Esophagus (tissue), 2 donors: ENCODE measurements at regions not wholly inside any gene's neighbourhood (a gene's known extent, or its start where the extent isn't known, plus 50 kb on each side); places are given as distances from the start of the nearest gene placed in this dataset.

Experiments
- H3K27ac ChIP-seq, 2 donors: one replicate each; pipeline ENCODE4 v1.5.1; 2013; ENCODE audit warnings: low read depth in 2 of 2, mild to moderate bottlenecking in 2 of 2, inconsistent platforms in 1 of 2, low read length in 1 of 2, moderate library complexity in 1 of 2
- H3K27me3 ChIP-seq, 2 donors: one replicate each; pipeline ENCODE4 v1.6.1; 2013; ENCODE audit warnings: low read length in 2 of 2, control low read depth in 1 of 2, mild to moderate bottlenecking in 1 of 2; ENCODE audit not compliant: insufficient read depth in 2 of 2, control insufficient read depth in 1 of 2
- H3K36me3 ChIP-seq, 2 donors: one replicate each; pipeline ENCODE4 v1.6.1; 2013; ENCODE audit warnings: low read length in 1 of 2; ENCODE audit not compliant: control insufficient read depth in 2 of 2, insufficient read depth in 2 of 2
- H3K4me1 ChIP-seq, 2 donors: one replicate each; pipeline ENCODE4 v1.6.1; 2013; ENCODE audit warnings: low read length in 1 of 2; ENCODE audit not compliant: control insufficient read depth in 2 of 2, insufficient read depth in 2 of 2
- H3K4me3 ChIP-seq, 2 donors: one replicate each; pipeline ENCODE4 v1.5.1; 2013; ENCODE audit warnings: low read length in 2 of 2, mild to moderate bottlenecking in 2 of 2, low read depth in 1 of 2, moderate library complexity in 1 of 2
- H3K9me3 ChIP-seq, 2 donors: one replicate each; pipeline ENCODE4 v1.6.1; 2013; ENCODE audit warnings: mild to moderate bottlenecking in 2 of 2, low read depth in 1 of 2, low read length in 1 of 2, moderate library complexity in 1 of 2; ENCODE audit not compliant: control insufficient read depth in 2 of 2, insufficient read depth in 1 of 2
- WGBS, 2 donors: extraction: QIAGEN DNeasy Blood & Tissue Kit; methylation state at CpG; one replicate each; pipeline ENCODE4 v1.1.7; 2013; 5-methylcytosine and 5-hydroxymethylcytosine counted together
- donor health status: healthy with polysubstance abuse.
- donor health status: Bipolar disorder and iron deficiency.

DNA sequence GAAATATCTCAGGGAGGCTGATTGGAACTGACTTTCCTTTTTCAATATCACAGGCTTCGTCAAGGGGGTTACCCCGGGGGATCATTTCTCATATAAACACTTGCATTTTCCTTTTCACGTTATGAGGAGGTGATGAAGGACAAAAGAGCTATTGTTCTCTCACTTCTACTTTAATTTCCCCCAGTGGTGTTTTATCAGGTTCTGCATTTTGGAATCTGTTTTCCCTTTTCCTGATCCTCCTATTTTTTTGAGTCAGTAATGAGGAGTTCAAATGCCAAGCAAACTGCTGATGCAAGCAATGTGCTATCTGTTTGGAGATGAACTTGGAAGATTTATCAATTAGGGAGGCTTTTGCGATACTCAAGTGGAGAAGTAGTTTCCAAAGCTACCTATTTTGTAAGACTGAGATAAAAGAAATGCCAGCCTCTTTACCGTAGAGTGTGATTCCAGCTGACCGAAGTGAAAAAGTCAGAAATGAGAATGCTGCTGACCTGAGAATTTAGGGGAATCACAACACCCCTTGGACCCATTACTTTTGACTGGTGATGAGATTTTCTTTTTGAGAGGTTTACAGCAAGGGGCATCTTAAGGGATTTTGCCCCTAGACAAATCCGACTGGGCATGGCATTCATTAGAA, 556.0 kb downstream of the RNF144A start:
- H3K4me1 ChIP-seq: no peaks in the 10 kb centered on the region
- 70 to 72% methylated on average over 7 of the region's 7 CpGs for WGBS, 2 donors
- H3K27ac ChIP-seq: no peak overlapping the region
- no peaks in the 10 kb centered on the region for H3K36me3 ChIP-seq
- no peaks in the 10 kb centered on the region for H3K9me3 ChIP-seq
- no peak overlapping the region for H3K4me3 ChIP-seq
- H3K27me3 ChIP-seq: no peaks in the 10 kb centered on the region

DNA sequence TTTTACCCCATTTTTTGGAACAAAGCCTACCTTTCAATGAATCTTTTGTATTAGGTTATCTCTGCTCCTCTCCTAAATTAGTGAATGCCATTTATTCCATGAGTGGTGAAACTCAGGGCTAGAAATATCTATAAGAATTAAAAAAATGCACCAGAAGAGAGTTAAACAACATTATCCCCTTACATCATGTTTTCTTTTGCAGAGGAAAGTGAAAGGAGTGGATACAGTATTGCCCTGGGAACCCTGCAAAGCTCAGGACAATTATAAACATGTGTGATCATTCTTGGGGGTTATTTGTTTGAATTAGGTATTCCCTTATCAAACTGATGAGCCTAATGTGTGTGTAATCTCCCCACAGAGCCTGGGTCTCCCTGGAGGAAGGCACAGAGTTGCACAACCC, 559.2 kb downstream of the RNF144A start:
- no peaks in the 10 kb centered on the region for H3K4me1 ChIP-seq
- H3K36me3 ChIP-seq: no peaks in the 10 kb centered on the region
- H3K4me3 ChIP-seq: no peak overlapping the region
- H3K27me3 ChIP-seq: no peaks in the 10 kb centered on the region
- no peak overlapping the region for H3K27ac ChIP-seq
- H3K9me3 ChIP-seq: no peaks in the 10 kb centered on the region

DNA sequence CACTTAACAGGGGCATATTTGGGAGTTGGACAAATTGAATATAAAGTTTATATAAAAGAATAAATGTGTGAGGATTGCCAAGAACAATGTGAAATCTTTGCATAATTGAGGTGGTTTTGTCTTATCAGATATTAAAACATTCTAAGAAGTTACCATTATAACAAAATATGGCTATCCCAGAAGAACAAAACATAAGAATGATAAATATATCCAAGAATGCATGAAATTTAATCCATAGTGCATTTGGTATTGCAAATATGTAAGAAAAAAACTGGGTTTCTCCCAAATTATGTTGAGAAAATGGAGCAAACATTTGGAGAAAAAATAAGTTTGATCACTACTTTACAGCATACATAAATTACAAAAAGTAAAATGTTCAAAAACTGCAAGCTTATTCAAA, 562.4 kb downstream of the RNF144A start:
- no peak overlapping the region for H3K4me3 ChIP-seq
- H3K27me3 ChIP-seq: no peaks in the 10 kb centered on the region
- no peak overlapping the region for H3K27ac ChIP-seq
- no peaks in the 10 kb centered on the region for H3K4me1 ChIP-seq
- no peaks in the 10 kb centered on the region for H3K36me3 ChIP-seq
- H3K9me3 ChIP-seq: no peaks in the 10 kb centered on the region

DNA sequence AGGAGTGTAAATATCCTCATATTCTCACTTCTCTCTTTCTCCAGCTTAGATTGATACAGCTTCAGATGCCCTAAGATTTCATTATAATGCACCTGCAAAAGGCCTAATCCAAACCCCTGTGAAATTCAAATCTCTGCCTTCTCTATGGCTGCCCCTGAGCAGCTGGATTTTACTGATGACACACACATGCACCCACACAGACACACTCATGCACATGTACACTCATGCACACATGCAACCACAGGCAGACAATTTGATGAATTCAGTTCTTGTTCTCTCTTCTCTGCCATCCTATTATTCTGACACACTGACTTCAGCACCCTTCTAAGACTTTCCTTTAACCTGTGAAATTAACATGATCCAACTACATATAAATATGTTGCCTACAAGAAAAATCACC, 563.2 kb downstream of the RNF144A start:
- H3K4me3 ChIP-seq: no peak overlapping the region
- no peaks in the 10 kb centered on the region for H3K4me1 ChIP-seq
- no peaks in the 10 kb centered on the region for H3K9me3 ChIP-seq
- no peak overlapping the region for H3K27ac ChIP-seq
- H3K36me3 ChIP-seq: no peaks in the 10 kb centered on the region
- H3K27me3 ChIP-seq: no peaks in the 10 kb centered on the region

DNA sequence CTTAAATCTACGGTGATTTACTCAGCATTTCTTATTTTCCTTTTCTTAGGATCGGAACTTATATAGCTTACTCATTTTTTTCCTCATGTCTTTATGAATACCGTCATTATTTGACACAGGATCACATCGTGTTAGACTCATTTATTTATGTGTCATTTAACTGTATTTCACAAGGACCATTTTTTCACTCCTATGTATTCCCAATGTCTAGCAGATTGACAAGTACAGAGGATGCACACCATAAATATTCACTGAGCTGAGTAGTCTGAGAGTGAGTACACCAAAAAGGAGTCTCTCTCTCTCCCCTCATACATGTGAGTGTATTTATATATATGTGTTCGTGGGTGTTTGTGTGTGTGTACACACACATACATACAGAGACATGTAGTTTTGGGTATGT, 573.5 kb downstream of the RNF144A start:
- Histone ChIP-seq H3K4me1 (no peaks in the 10 kb centered on the region), H3K27me3 (no peaks in the 10 kb centered on the region), H3K36me3 (no peaks in the 10 kb centered on the region), H3K27ac (no peak overlapping the region), H3K4me3 (no peak overlapping the region), H3K9me3 (no peaks in the 10 kb centered on the region)
- WGBS, 2 donors: 82 to 83% methylated on average over 5 of the region's 5 CpGs

DNA sequence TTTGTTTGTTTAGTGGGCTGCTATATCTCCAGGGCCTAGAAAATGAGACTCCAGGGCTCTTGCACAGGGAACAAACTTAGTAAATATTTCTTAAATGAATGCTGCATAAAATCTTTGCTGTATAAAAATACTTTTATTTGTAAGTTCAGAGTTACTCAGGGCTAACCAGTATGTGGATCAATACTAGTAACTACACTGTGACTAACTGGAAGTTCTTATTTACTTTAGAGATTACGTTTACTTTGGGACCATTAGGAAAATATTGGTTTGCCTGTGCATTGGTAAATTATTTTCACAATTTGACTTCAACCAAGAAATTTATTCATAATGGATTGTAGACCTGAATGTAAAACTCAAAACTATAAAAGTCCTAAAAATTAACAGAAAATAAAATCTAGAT, 575.5 kb downstream of the RNF144A start:
- Histone ChIP-seq H3K4me3 (no peak overlapping the region), H3K27ac (no peak overlapping the region), H3K9me3 (no peaks in the 10 kb centered on the region), H3K36me3 (no peaks in the 10 kb centered on the region), H3K27me3 (no peaks in the 10 kb centered on the region), H3K4me1 (no peaks in the 10 kb centered on the region)
- WGBS, 2 donors: 79 to 89% methylated on average over 1 of the region's 1 CpG

DNA sequence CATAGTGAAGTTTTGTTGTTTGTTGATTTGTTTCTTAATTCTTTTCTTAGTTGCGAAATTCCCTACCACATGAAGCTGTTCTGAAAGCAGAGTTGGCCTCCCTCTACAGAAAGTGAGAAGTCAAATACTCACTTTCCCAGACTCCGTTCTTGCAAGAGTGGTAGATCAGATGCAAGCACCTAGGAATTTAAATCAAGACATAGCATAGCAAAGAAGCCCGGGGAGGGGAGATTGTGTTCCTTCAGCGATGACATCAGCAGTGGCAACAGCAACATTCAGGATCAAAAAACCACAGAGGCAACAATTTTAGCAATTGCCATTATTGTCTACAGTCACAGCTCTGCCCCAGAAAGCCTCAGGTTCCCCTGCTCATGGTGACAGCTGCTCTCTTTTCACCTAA, 580.0 kb downstream of the RNF144A start:
- 74 to 78% methylated on average over 4 of the region's 4 CpGs for WGBS, 2 donors
- no peaks in the 10 kb centered on the region for H3K9me3 ChIP-seq
- no peaks in the 10 kb centered on the region for H3K4me1 ChIP-seq
- H3K36me3 ChIP-seq: no peaks in the 10 kb centered on the region
- no peak overlapping the region for H3K27ac ChIP-seq
- no peak overlapping the region for H3K4me3 ChIP-seq
- H3K27me3 ChIP-seq: peaks cover 0 to 3% of the 10 kb centered on the region in 2 donors

DNA sequence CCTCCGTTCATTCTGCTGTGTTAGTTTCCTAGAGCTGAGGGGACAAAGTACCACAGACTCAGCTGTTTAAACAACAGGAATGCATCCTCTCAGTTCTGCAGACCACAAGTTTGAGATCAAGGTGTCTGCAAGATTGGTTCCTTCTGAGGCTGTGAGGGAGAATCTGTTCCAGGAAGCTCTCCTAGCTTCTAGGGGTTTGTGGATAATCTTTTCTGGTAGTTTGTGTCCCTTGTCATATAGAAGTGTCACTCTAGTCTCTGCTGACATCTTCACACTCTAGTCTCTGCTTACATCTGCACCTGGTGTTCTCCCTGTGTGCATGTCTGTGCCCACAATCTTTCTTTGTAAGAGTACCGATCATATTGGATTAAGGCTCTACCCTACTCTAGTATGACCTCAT, 581.8 kb downstream of the RNF144A start:
- no peaks in the 10 kb centered on the region for H3K4me1 ChIP-seq
- no peaks in the 10 kb centered on the region for H3K9me3 ChIP-seq
- H3K4me3 ChIP-seq: no peak overlapping the region
- no peak overlapping the region for H3K27ac ChIP-seq
- H3K27me3 ChIP-seq: peaks cover 0 to 3% of the 10 kb centered on the region in 2 donors
- H3K36me3 ChIP-seq: no peaks in the 10 kb centered on the region
- 78 to 82% methylated on average over 2 of the region's 2 CpGs for WGBS, 2 donors

DNA sequence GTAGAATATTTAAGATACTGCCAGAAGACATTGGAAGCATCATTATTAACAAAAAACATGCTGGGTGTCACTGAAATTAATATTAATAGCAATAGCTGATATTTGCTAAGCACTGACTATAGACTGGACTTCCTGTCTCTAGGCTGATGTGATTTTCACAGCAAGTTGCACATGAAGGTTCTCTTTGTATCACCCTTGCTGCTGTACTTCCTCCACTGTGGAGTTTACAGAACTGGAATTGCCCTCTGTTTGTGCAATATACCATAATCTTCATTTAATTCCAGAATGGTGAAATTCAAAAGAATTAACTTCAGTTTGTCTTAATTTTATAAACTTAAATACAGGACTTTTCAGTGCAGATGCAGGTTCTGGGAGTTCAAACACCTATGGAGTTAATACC, 585.1 kb downstream of the RNF144A start:
- Histone ChIP-seq H3K4me3 (no peak overlapping the region), H3K36me3 (no peaks in the 10 kb centered on the region), H3K4me1 (no peaks in the 10 kb centered on the region), H3K9me3 (no peaks in the 10 kb centered on the region), H3K27me3 (peaks cover 0 to 3% of the 10 kb centered on the region in 2 donors), H3K27ac (no peak overlapping the region)

DNA sequence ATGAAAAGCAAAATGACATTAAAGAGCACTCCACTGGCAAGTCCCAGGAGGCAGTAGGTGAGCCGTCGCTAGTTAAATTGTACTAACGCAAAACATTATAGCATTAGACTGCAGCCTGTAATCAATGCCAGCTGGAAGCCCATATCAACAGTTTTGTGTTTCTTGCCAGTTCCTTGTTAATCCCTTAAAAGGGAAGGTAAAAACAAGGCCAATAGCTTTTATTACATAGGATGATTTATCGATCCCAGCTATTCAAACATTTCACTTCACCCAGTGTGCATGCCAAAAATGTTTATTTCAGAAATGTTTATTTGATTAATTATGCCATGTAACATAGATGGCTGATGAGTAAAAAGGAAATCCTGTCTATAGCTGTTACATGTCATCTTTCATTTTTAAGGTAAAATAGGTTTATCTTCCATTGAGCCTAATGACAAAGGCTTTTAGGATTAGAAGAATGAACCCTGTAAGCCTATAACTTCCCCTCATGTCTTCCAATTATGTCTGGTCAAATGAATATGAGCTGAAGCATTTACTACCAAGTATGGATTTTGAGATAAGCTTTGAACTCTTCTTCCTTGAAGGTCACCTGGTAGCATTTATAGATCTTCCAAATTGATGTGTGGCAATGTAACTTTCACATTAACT, 591.2 kb downstream of the RNF144A start:
- no peaks in the 10 kb centered on the region for H3K36me3 ChIP-seq
- no peak overlapping the region for H3K27ac ChIP-seq
- no peaks in the 10 kb centered on the region for H3K27me3 ChIP-seq
- H3K4me1 ChIP-seq: no peaks in the 10 kb centered on the region
- WGBS, 2 donors: 37 to 42% methylated on average over 4 of the region's 4 CpGs
- no peaks in the 10 kb centered on the region for H3K9me3 ChIP-seq
- no peak overlapping the region for H3K4me3 ChIP-seq
